PC-9 (cell line): ENCODE measurements at regions not wholly inside any gene's neighbourhood (a gene's known extent, or its start where the extent isn't known, plus 50 kb on each side); places are given as distances from the start of the nearest gene placed in this dataset.

ENCODE experiments used
- BruUV-seq: library from RNA; stranded (reverse); fragments of 400-500 nt; replicated peaks from 2 replicates; lab custom pipeline; 2021; lab: Mats Ljungman, UMichigan
- CTCF ChIA-PET: fragments of 300-600 bp; sonication (Branson Sonifier 250); formaldehyde crosslinking; loops from one replicate; lab custom pipeline; 2022; ENCODE audit warnings: antibody characterized with exemption; lab: Charles Lee
- POLR2A ChIA-PET: fragments of 300-600 bp; sonication (Branson Sonifier 250); formaldehyde crosslinking; loops from one replicate; lab custom pipeline; 2022; ENCODE audit warnings: antibody characterized with exemption; ENCODE audit not compliant: unreplicated experiment; lab: Charles Lee
- DNase-seq, 2 experiments: peaks; one replicate each; pipeline versions ENCODE4 v3.0.0 to v3.0.0-alpha.2; 2015 to 2022; ENCODE audit warnings: mixed read lengths in 1 of 2
- H2AFZ ChIP-seq: fragments of 200-600 bp; sonication (generic); 2 replicates; pipeline ENCODE4 v1.8.1; 2017; ENCODE audit warnings: antibody characterized with exemption
- H3F3A ChIP-seq: fragments of 200-600 bp; sonication (generic); 2 replicates; pipeline ENCODE4 v1.8.1; 2017; ENCODE audit warnings: antibody characterized with exemption, mild to moderate bottlenecking, low read depth; ENCODE audit not compliant: insufficient read depth
- H3K27ac ChIP-seq: fragments of 200-600 bp; sonication (generic); 2 replicates; pipeline ENCODE4 v1.6.1; 2016; ENCODE audit warnings: mixed run types
- H3K27me3 ChIP-seq: fragments of 200-600 bp; sonication (generic); 2 replicates; pipeline ENCODE4 v1.6.1; 2016; ENCODE audit warnings: low read depth, mixed run types; ENCODE audit not compliant: insufficient read depth
- H3K36me3 ChIP-seq: fragments of 200-600 bp; sonication (generic); 2 replicates; pipeline ENCODE4 v1.6.1; 2016; ENCODE audit warnings: low read depth, mixed run types
- H3K4me1 ChIP-seq: fragments of 200-600 bp; sonication (generic); replicated peaks from 2 replicates; pipeline ENCODE4 v1.6.1; 2016; ENCODE audit warnings: mixed run types; ENCODE audit not compliant: insufficient read depth
- H3K4me2 ChIP-seq: fragments of 200-600 bp; sonication (generic); 2 replicates; pipeline ENCODE4 v1.6.1; 2017; ENCODE audit warnings: mixed run types
- H3K4me3 ChIP-seq: fragments of 200-600 bp; sonication (generic); 2 replicates; pipeline ENCODE4 v1.6.1; 2016; ENCODE audit warnings: mixed run types
- H3K79me2 ChIP-seq: fragments of 200-600 bp; sonication (generic); 2 replicates; pipeline ENCODE4 v1.6.1; 2017; ENCODE audit warnings: low read depth, mixed run types
- H3K9me2 ChIP-seq: fragments of 200-600 bp; sonication (generic); 2 replicates; pipeline ENCODE4 v1.8.1; 2017; ENCODE audit warnings: mild to moderate bottlenecking; ENCODE audit not compliant: insufficient read depth
- H3K9me3 ChIP-seq: fragments of 200-600 bp; sonication (generic); 2 replicates; pipeline ENCODE4 v1.8.1; 2016; ENCODE audit warnings: low read depth; ENCODE audit not compliant: insufficient read depth
- H4K20me1 ChIP-seq: fragments of 200-600 bp; sonication (generic); 2 replicates; pipeline ENCODE4 v1.8.1; 2017; ENCODE audit not compliant: insufficient read depth
- CTCF ChIP-seq: fragments of 200-600 bp; sonication (generic); conservative IDR thresholded peaks from 2 replicates; pipeline ENCODE4 v1.6.1; 2017; ENCODE audit warnings: mixed run types, antibody characterized with exemption, mild to moderate bottlenecking, moderate library complexity
- EZH2 ChIP-seq: fragments of 200-600 bp; sonication (generic); IDR thresholded peaks from 2 replicates; pipeline ENCODE4 v1.8.0; 2017; ENCODE audit warnings: antibody characterized with exemption, low read depth
- intact Hi-C: fragments of 100-400 bp; cut with micrococcal nuclease; formaldehyde crosslinking; loops from one replicate; pipeline ENCODE4 v1.10.0; 2022; ENCODE audit not compliant: unreplicated experiment

GRCh38 chr14:98731701-98732100, 540.3 kb downstream of the BCL11B start:
- intact Hi-C loops: no loop called here
- H3K4me1 ChIP-seq: no peaks in the 10 kb centered on the region
- no peaks in the 10 kb centered on the region for H3K79me2 ChIP-seq
- H3F3A ChIP-seq: no peaks in the 10 kb centered on the region
- no peaks in the 10 kb centered on the region for H4K20me1 ChIP-seq
- no peak overlapping the region for H3K4me2 ChIP-seq
- no peaks in the 10 kb centered on the region for H3K9me2 ChIP-seq
- no peak overlapping the region for H3K4me3 ChIP-seq
- BruUV-seq: no TSS peak
- POLR2A ChIA-PET: no interaction called here
- no peak for DNase-seq
- H3K27me3 ChIP-seq: peaks cover 5% of the 10 kb centered on the region; the same call in 1 of the 2 replicates
- no peaks in the 10 kb centered on the region for H3K9me3 ChIP-seq
- no peak overlapping the region for H3K27ac ChIP-seq
- CTCF ChIA-PET: no interaction called here
- TF ChIP-seq EZH2: no peak
- no peak for TF ChIP-seq CTCF
- no peaks in the 10 kb centered on the region for H3K36me3 ChIP-seq
- H2AFZ ChIP-seq: no peak overlapping the region

GRCh38 chr14:98733536-98733935, 538.5 kb downstream of the BCL11B start:
- no peaks in the 10 kb centered on the region for H3K27me3 ChIP-seq
- POLR2A ChIA-PET: no interaction called here
- no peak for DNase-seq
- no peaks in the 10 kb centered on the region for H3K9me3 ChIP-seq
- H3K4me3 ChIP-seq: no peak overlapping the region
- TF ChIP-seq EZH2 (no peak), CTCF (no peak)
- CTCF ChIA-PET: no interaction called here
- H3K36me3 ChIP-seq: no peaks in the 10 kb centered on the region
- H2AFZ ChIP-seq: no peak overlapping the region
- H3K4me2 ChIP-seq: no peak overlapping the region
- no TSS peak for BruUV-seq
- no peaks in the 10 kb centered on the region for H4K20me1 ChIP-seq
- intact Hi-C loops: no loop called here
- no peaks in the 10 kb centered on the region for H3F3A ChIP-seq
- no peaks in the 10 kb centered on the region for H3K79me2 ChIP-seq
- no peak overlapping the region for H3K27ac ChIP-seq
- no peaks in the 10 kb centered on the region for H3K4me1 ChIP-seq
- no peaks in the 10 kb centered on the region for H3K9me2 ChIP-seq

GRCh38 chr14:98736701-98737338, 535.2 kb downstream of the BCL11B start:
- Histone ChIP-seq H3K4me1 (no peaks in the 10 kb centered on the region), H3K4me2 (no peak overlapping the region), H3K79me2 (no peaks in the 10 kb centered on the region), H4K20me1 (no peaks in the 10 kb centered on the region), H3K27me3 (peaks cover 6% of the 10 kb centered on the region; the same call in 1 of the 2 replicates), H3K27ac (no peak overlapping the region), H3K4me3 (no peak overlapping the region), H3F3A (no peaks in the 10 kb centered on the region), H3K9me2 (no peaks in the 10 kb centered on the region), H3K9me3 (no peaks in the 10 kb centered on the region), H3K36me3 (no peaks in the 10 kb centered on the region), H2AFZ (no peak overlapping the region)
- DNase-seq: no peak
- POLR2A ChIA-PET: no interaction called here
- CTCF ChIA-PET: no interaction called here
- no TSS peak for BruUV-seq
- TF ChIP-seq CTCF (no peak), EZH2 (no peak)
- intact Hi-C loops: no loop called here
